Parathyroid adenoma (tissue), 2 donors: ENCODE measurements at regions not wholly inside any gene's neighbourhood (a gene's known extent, or its start where the extent isn't known, plus 50 kb on each side); places are given as distances from the start of the nearest gene placed in this dataset.
"Not testable (repeated sequence)": the region's sequence is repeated elsewhere in the genome, so short reads cannot be mapped to it uniquely, and the experiment has no call there.

Source experiments
- H2AFZ ChIP-seq: fragments of 300-600 bp; sonication (generic); one replicate; pipeline ENCODE4 v1.7.0; 2017; ENCODE audit warnings: antibody characterized with exemption, mild to moderate bottlenecking
- H3K27ac ChIP-seq: fragments of 300-600 bp; sonication (generic); one replicate; pipeline ENCODE4 v1.7.0; 2017
- H3K27me3 ChIP-seq: fragments of 300-600 bp; sonication (generic); one replicate; pipeline ENCODE4 v1.7.0; 2017; ENCODE audit warnings: low read length; ENCODE audit not compliant: control insufficient read depth, insufficient read depth
- H3K36me3 ChIP-seq: fragments of 300-600 bp; sonication (generic); one replicate; pipeline ENCODE4 v1.7.0; 2017; ENCODE audit warnings: low read length; ENCODE audit not compliant: control insufficient read depth, insufficient read depth
- H3K4me1 ChIP-seq: fragments of 300-600 bp; sonication (generic); one replicate; pipeline ENCODE4 v1.7.0; 2017; ENCODE audit warnings: control low read depth
- H3K4me2 ChIP-seq: fragments of 300-600 bp; sonication (generic); one replicate; pipeline ENCODE4 v1.7.0; 2017; ENCODE audit warnings: low read length
- H3K4me3 ChIP-seq: fragments of 300-600 bp; sonication (generic); one replicate; pipeline ENCODE4 v1.7.0; 2017; ENCODE audit warnings: low read depth, low read length
- H3K79me2 ChIP-seq: fragments of 300-600 bp; sonication (generic); one replicate; pipeline ENCODE4 v1.7.0; 2017; ENCODE audit warnings: control low read depth
- H3K9ac ChIP-seq: fragments of 300-600 bp; sonication (generic); one replicate; pipeline ENCODE4 v1.7.0; 2017; ENCODE audit warnings: mild to moderate bottlenecking
- H3K9me3 ChIP-seq: fragments of 300-600 bp; sonication (generic); one replicate; pipeline ENCODE4 v1.7.0; 2017; ENCODE audit warnings: low read length; ENCODE audit not compliant: control insufficient read depth
- TF ChIP-seq, protein P1 (sequence below): fragments of 300-600 bp; sonication (generic); IDR thresholded peaks from one replicate; pipeline ENCODE4 v1.7.0; 2017; ENCODE audit warnings: antibody characterized with exemption, mild to moderate bottlenecking
- donor health status: primary hyperparathyroidism.

GRCh38 chr16:86347916-86348555, 162.3 kb upstream of the FOXF1 start:
- no peaks in the 10 kb centered on the region for H3K79me2 ChIP-seq
- H3K27me3 ChIP-seq, result no peaks in the 10 kb centered on the region
- no peaks in the 10 kb centered on the region for H3K4me1 ChIP-seq

DNA sequence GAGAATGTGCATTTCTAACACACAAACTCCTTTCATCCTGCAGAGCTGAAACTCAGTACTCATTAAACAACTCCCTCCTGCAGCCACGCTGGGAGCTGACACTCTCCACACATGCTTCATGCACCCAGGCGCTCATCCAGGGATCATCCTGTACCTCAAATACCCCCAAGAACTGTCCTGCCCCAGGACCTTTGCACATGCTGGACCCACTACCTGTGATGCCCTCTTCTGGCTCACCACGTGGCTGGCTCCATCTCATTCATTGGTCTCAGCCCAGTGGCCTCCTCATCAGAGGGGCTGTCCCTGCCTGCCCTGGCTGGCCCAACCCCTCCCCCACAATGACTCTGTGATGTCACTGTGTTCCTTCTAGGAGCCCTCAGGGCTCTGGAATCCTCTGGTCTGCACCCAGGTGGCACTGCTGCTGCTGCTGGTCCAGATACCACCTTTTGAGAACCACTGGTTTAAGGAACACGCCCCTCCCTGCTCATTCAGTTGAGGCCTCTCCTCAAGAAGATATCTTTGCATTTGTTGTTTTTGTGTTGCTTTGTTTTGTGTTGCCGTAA, 160.9 kb upstream of the FOXF1 start:
- H2AFZ ChIP-seq, result no peak overlapping the region
- H3K9ac ChIP-seq, result no peak overlapping the region
- no peaks in the 10 kb centered on the region for H3K4me1 ChIP-seq
- H3K36me3 ChIP-seq, result no peaks in the 10 kb centered on the region
- H3K27me3 ChIP-seq, result no peaks in the 10 kb centered on the region
- H3K27ac ChIP-seq, result no peak overlapping the region
- no peaks in the 10 kb centered on the region for H3K79me2 ChIP-seq
- no peak overlapping the region for H3K4me2 ChIP-seq
- no peaks in the 10 kb centered on the region for H3K9me3 ChIP-seq
- TF ChIP-seq, protein P1, sequence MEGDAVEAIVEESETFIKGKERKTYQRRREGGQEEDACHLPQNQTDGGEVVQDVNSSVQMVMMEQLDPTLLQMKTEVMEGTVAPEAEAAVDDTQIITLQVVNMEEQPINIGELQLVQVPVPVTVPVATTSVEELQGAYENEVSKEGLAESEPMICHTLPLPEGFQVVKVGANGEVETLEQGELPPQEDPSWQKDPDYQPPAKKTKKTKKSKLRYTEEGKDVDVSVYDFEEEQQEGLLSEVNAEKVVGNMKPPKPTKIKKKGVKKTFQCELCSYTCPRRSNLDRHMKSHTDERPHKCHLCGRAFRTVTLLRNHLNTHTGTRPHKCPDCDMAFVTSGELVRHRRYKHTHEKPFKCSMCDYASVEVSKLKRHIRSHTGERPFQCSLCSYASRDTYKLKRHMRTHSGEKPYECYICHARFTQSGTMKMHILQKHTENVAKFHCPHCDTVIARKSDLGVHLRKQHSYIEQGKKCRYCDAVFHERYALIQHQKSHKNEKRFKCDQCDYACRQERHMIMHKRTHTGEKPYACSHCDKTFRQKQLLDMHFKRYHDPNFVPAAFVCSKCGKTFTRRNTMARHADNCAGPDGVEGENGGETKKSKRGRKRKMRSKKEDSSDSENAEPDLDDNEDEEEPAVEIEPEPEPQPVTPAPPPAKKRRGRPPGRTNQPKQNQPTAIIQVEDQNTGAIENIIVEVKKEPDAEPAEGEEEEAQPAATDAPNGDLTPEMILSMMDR, result no peak
- H3K4me3 ChIP-seq, result no peak overlapping the region

More at GRCh38 chr16:86347916-86348555, 162.3 kb upstream of the FOXF1 start:
- Histone ChIP-seq H3K9ac (no peak overlapping the region), H3K4me2 (no peak overlapping the region), H3K36me3 (no peaks in the 10 kb centered on the region), H3K4me3 (no peak overlapping the region), H3K27ac (no peak overlapping the region), H2AFZ (no peak overlapping the region), H3K9me3 (no peaks in the 10 kb centered on the region)
- TF ChIP-seq, protein P1, result no peak

- no peak overlapping the region for H3K27ac ChIP-seq
- H3K9ac ChIP-seq, result no peak overlapping the region
- H3K79me2 ChIP-seq, result no peaks in the 10 kb centered on the region
- H3K4me2 ChIP-seq, result no peak overlapping the region
- H3K9me3 ChIP-seq, result no peaks in the 10 kb centered on the region
- no peak overlapping the region for H3K4me3 ChIP-seq
- TF ChIP-seq, protein P1, result no peak
- no peaks in the 10 kb centered on the region for H3K27me3 ChIP-seq
- H3K4me1 ChIP-seq, result no peaks in the 10 kb centered on the region
- H2AFZ ChIP-seq, result no peak overlapping the region
- H3K36me3 ChIP-seq, result no peaks in the 10 kb centered on the region
These were observed 160.0 kb upstream of the FOXF1 start for GRCh38 chr16:86350289-86350688.

GRCh38 chr16:86351041-86351784, 159.1 kb upstream of the FOXF1 start:
- H3K4me2 ChIP-seq, result no peak overlapping the region

DNA sequence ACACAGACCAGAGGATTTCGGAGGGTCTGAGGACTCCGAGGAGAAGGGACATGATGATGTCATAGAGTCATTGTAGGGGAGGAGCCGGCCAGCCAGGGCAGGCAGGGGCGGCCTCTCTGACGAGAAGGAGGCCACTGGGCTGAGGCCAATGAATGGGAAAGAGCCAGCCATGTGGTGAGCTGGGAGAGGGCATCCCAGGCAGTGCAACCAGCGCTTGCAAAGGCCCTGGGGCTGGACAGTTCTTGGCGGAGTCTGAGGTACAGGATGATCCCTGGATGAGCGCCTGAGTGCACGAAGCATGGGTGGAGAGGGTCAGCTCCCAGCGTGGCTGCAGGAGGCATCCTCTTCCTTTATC, 158.6 kb upstream of the FOXF1 start:
- H3K4me2 ChIP-seq, H3K4me1 ChIP-seq, H2AFZ ChIP-seq, H3K9me3 ChIP-seq, H3K79me2 ChIP-seq, H3K27me3 ChIP-seq, H3K9ac ChIP-seq, H3K27ac ChIP-seq, H3K36me3 ChIP-seq, H3K4me3 ChIP-seq: not testable (repeated sequence)

More at GRCh38 chr16:86351041-86351784, 159.1 kb upstream of the FOXF1 start:
- H3K27ac ChIP-seq, result no peak overlapping the region
- no peaks in the 10 kb centered on the region for H3K27me3 ChIP-seq
- no peak overlapping the region for H2AFZ ChIP-seq
- TF ChIP-seq, protein P1, result no peak
- H3K4me1 ChIP-seq, result no peaks in the 10 kb centered on the region
- H3K9ac ChIP-seq, result no peak overlapping the region
- H3K9me3 ChIP-seq, result no peaks in the 10 kb centered on the region
- no peaks in the 10 kb centered on the region for H3K79me2 ChIP-seq
- H3K4me3 ChIP-seq, result no peak overlapping the region
- H3K36me3 ChIP-seq, result no peaks in the 10 kb centered on the region
